ENCODE measurements at regions not wholly inside any gene's neighbourhood (a gene's known extent, or its start where the extent isn't known, plus 50 kb on each side); places are given as distances from the start of the nearest gene placed in this dataset.

- no peaks in the 10 kb centered on the region for H3K27me3 Mint-ChIP-seq (ENCODE audit: low read depth)
- H3K9me3 ChIP-seq (ENCODE audit: control insufficient read depth, low read depth, low read length), result no peaks in the 10 kb centered on the region
- no peaks in the 10 kb centered on the region for H3K79me1 ChIP-seq (ENCODE audit: insufficient read depth, low read depth, low read length, poor library complexity, severe bottlenecking)
- H3K36me3 Mint-ChIP-seq (ENCODE audit: insufficient read depth in 1 of 3, low read depth in 3 of 3), result peaks cover 0 to 2% (median under 1%) of the 10 kb centered on the region in 3 experiments; a peak in 3 of 7 replicates
- TF ChIP-seq CTCF (conservative IDR thresholded peaks at IDR 0.05), result no peak
- H3K4me3 Mint-ChIP-seq, result no peak overlapping the region
- no peak overlapping the region for H4K8ac ChIP-seq (replicated peaks; ENCODE audit: insufficient read length, low read depth, low read length)
- H3K4ac ChIP-seq (ENCODE audit: low read depth, low read length), result no peak overlapping the region
- H3K27ac ChIP-seq (ENCODE audit: insufficient read length, low read depth, low read length), result no peak overlapping the region
- H3K18ac ChIP-seq (ENCODE audit: insufficient read length, low read depth, low read length), result no peak overlapping the region
- no peak overlapping the region for H4K5ac ChIP-seq (ENCODE audit: insufficient read length, low read depth, low read length)
- H3T11ph ChIP-seq (ENCODE audit: low read length), result no peak overlapping the region
- no peak overlapping the region for H4K91ac ChIP-seq (ENCODE audit: insufficient read length, low read depth, low read length)
- H2BK12ac ChIP-seq (ENCODE audit: insufficient read length, low read depth, low read length), result no peak overlapping the region
- H3K9me3 Mint-ChIP-seq, result peaks cover 5% of the 10 kb centered on the region in 2 experiments; a peak in 3 of 5 replicates
- no peaks in the 10 kb centered on the region for H3K27me3 ChIP-seq (ENCODE audit: insufficient read depth, low read length)
- no peak for DNase-seq
- no peak overlapping the region for H2BK5ac ChIP-seq (ENCODE audit: insufficient read length, low read length)
- H2BK120ac ChIP-seq (ENCODE audit: low read depth, low read length, poor library complexity, severe bottlenecking), result no peak overlapping the region
- H2BK15ac ChIP-seq (ENCODE audit: low read depth, low read length), result no peak overlapping the region
- no peaks in the 10 kb centered on the region for H3K23me2 ChIP-seq (ENCODE audit: insufficient read length, low read depth, low read length, poor library complexity, severe bottlenecking)
- no peak overlapping the region for H3K4me2 ChIP-seq (ENCODE audit: insufficient read depth, insufficient read length, low read length)
- no peaks in the 10 kb centered on the region for H4K20me1 ChIP-seq (ENCODE audit: control insufficient read depth, insufficient read depth, insufficient read length)
- H3K9ac ChIP-seq (ENCODE audit: extremely low read depth, insufficient read length, low read length), result no peak overlapping the region
- no peak overlapping the region for H2BK20ac ChIP-seq (ENCODE audit: low read depth, low read length, poor library complexity, severe bottlenecking)
- no peaks in the 10 kb centered on the region; the same call in 1 of the 2 replicates for H3K4me1 ChIP-seq (ENCODE audit: insufficient read depth, low read length)
- no peak overlapping the region for H3K14ac ChIP-seq (ENCODE audit: insufficient read depth, low read length)
- H3K4me1 Mint-ChIP-seq, result no peaks in the 10 kb centered on the region
- no CpG with 5 or more reads among the region's 7 CpGs for WGBS (ENCODE audit: extremely low coverage, insufficient read length, low lambda C conversion rate)
- H3K27ac Mint-ChIP-seq, result no peak overlapping the region
- H3K23ac ChIP-seq (ENCODE audit: insufficient read length, low read depth, low read length), result no peak overlapping the region
- H3K79me2 ChIP-seq (ENCODE audit: insufficient read depth, low read length), result no peaks in the 10 kb centered on the region
- H3K56ac ChIP-seq (ENCODE audit: insufficient read length, low read depth, low read length), result no peak overlapping the region
- no peak overlapping the region for H2AFZ ChIP-seq (ENCODE audit: low read length)
- no peak overlapping the region for H2AK5ac ChIP-seq (ENCODE audit: insufficient read length, low read length)
These were observed 661.5 kb downstream of the FGF9 start for GRCh38 chr13:22332416-22332815.
